ENCODE measurements at regions not wholly inside any gene's neighbourhood (a gene's known extent, or its start where the extent isn't known, plus 50 kb on each side); places are given as distances from the start of the nearest gene placed in this dataset.

DNA sequence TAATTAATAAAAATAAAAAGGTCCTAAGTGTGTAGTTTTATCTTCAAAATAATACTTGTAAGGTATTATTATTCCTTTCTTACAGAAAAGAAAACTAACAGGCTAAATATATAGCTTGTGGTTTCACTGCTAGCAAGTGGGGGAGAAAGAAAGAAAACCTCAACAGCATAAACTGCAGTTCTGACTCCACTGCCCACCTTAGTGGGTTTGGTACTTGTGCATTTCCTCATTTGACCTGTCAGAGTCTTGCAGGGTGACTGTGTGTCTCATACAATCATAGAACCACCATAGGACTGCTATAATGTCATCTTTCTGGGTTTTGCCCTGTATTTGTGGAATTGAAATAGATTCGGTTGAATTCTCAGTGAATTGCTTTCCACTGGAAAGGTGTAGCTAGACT, 94.7 kb upstream of the PUDP start (continued):
- TF ChIP-seq, protein P1, sequence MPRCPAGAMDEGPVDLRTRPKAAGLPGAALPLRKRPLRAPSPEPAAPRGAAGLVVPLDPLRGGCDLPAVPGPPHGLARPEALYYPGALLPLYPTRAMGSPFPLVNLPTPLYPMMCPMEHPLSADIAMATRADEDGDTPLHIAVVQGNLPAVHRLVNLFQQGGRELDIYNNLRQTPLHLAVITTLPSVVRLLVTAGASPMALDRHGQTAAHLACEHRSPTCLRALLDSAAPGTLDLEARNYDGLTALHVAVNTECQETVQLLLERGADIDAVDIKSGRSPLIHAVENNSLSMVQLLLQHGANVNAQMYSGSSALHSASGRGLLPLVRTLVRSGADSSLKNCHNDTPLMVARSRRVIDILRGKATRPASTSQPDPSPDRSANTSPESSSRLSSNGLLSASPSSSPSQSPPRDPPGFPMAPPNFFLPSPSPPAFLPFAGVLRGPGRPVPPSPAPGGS (IDR thresholded peaks at IDR 0.05): no peak
- TF ChIP-seq NPAS2 (CRISPR knock-in tag; IDR thresholded peaks at IDR 0.05; ENCODE audit: borderline replicate concordance) (no peak), CBX8 (IDR thresholded peaks at IDR 0.05) (no peak)
- TF ChIP-seq, protein P2, sequence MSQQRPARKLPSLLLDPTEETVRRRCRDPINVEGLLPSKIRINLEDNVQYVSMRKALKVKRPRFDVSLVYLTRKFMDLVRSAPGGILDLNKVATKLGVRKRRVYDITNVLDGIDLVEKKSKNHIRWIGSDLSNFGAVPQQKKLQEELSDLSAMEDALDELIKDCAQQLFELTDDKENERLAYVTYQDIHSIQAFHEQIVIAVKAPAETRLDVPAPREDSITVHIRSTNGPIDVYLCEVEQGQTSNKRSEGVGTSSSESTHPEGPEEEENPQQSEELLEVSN (IDR thresholded peaks at IDR 0.05; ENCODE audit: borderline replicate concordance, low read depth): no peak

DNA sequence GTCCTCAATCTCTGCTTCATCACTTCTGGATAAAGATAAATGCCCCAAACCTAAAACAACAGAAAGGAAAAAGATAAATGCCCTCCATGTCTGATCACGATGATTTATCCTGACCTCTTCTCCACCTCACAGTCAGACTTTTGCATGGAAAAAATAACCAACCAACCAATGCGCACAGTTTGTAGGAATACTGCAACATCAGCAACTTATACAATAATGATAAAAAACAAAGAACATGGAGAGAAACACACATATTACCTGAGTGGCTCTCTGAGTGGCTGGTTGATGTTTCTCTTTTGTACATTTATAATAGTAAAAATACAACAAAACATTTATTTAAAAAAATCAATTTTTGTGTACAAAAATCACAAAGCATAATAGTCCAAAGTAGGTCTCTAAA, 93.0 kb upstream of the PUDP start:
- Histone ChIP-seq H3K4me3 (no peak overlapping the region), H3K4me2 (no peak overlapping the region), H3K4me1 (no peaks in the 10 kb centered on the region), H3K27ac (no peak overlapping the region), H3K9me3 (no peaks in the 10 kb centered on the region)
- CTCF ChIA-PET: interaction anchor here (0.6 kb wide), 1 partner anchor 35 kb away, joined by 3 read pairs; no protein-coding TSS in a partner anchor
- POLR2A ChIA-PET: no interaction called here
- DNase-seq (ENCODE audit: low read depth in 1 of 2, low spot score in 1 of 2) (no peak), FAIRE-seq (no peak), ATAC-seq (no peak)
- 72% methylated on average over 2 of the region's 2 CpGs for WGBS (ENCODE audit: missing lambda C conversion rate)
- TF ChIP-seq MAFK (IDR thresholded peaks at IDR 0.05; ENCODE audit: partially characterized antibody): peak; percentile 74
- no peak for TF ChIP-seq CEBPB (IDR thresholded peaks at IDR 0.05)

DNA sequence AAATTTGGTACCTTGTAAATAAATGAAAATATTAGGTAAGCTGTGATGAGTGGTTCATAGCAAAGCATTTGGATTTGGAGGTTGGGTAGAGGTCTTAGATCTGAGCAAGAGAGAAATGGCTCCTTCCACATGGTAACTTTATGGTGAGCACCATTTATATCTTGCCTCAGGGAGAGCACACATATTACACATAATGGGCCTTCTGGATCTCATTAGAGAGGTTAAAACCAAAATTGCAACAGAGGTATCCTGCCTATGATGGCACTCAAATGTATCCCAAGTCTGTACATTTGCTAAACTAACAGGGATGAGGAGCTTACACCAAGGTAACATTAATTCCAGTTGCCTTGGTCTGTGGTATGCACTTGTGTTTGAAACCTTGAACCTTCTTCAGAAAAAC, 87.1 kb upstream of the PUDP start:
- Histone ChIP-seq H3K27ac (no peak overlapping the region), H3K4me3 (no peak overlapping the region), H3K9me3 (no peaks in the 10 kb centered on the region), H3K4me1 (no peaks in the 10 kb centered on the region), H3K4me2 (no peak overlapping the region)
- no peak for TF ChIP-seq EHF (CRISPR knock-in tag; IDR thresholded peaks at IDR 0.05)
- TF ChIP-seq RFX5 (IDR thresholded peaks at IDR 0.05): no peak
- no peak for TF ChIP-seq FOSB (CRISPR knock-in tag; IDR thresholded peaks at IDR 0.05)
- TF ChIP-seq NPAS2 (CRISPR knock-in tag; IDR thresholded peaks at IDR 0.05; ENCODE audit: borderline replicate concordance): no peak
- TF ChIP-seq ESRRA (IDR thresholded peaks at IDR 0.05; ENCODE audit: borderline replicate concordance, low read length): no peak
- TF ChIP-seq RNF2 (IDR thresholded peaks at IDR 0.05; ENCODE audit: borderline replicate concordance, low read depth): no peak
- no peak for TF ChIP-seq FOSL2 (IDR thresholded peaks at IDR 0.05)
- no peak for TF ChIP-seq FOSL2 (CRISPR knock-in tag; IDR thresholded peaks at IDR 0.05)
- no peak for DNase-seq (ENCODE audit: low read depth in 1 of 2, low spot score in 1 of 2)
- no peak for ATAC-seq
- no peak for FAIRE-seq
- POLR2A ChIA-PET: no interaction called here
- CTCF ChIA-PET: no interaction called here

DNA sequence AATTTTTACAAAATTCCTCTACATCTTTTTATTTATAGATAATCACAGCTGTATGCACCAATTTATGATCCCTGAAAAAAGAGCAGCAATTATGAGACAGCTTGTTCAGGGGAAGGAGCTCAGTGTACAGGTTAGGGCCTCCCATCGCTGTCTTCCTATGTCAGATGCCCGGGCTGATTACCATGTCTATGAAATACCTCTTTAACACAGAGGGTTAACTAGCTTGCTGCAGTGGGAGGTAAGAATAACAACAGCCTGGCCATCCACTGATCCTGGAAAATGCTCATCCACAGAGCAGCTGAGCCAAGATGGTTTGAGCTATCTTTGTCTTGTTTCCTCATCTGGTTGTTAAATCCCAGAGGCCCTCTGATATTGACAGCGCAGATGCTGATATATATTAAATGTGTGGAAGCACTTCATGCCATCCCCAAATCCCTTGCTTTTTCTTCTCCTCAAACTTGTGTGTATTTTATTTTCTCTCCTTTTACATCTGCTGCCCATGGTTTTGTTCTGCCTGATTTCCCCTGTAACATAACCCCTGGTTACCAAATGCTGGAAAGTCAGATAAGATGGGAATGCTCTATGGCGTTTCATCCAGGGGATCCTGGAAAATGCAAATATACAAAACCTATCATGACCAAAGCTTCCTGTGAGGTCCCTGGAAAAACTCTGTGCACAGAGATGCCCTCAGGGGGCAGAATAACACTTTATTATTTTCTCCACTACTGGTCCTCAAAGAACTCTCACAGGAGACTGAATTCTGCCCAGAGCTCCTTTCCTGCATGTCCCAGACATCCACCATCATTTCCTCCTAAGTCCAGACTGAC, 85.8 kb upstream of the PUDP start:
- CTCF ChIA-PET: no interaction called here
- Histone ChIP-seq H3K27ac (no peak overlapping the region), H3K4me2 (no peak overlapping the region), H3K9me3 (no peaks in the 10 kb centered on the region), H3K4me3 (no peak overlapping the region), H3K4me1 (no peaks in the 10 kb centered on the region)
- FAIRE-seq: no peak
- POLR2A ChIA-PET: no interaction called here
- TF ChIP-seq JUN (IDR thresholded peaks at IDR 0.05): no peak
- no peak for TF ChIP-seq ZNF302 (CRISPR knock-in tag; IDR thresholded peaks at IDR 0.05)
- TF ChIP-seq CHD2 (IDR thresholded peaks at IDR 0.05; ENCODE audit: low read length, partially characterized antibody): no peak
- TF ChIP-seq, protein P3, sequence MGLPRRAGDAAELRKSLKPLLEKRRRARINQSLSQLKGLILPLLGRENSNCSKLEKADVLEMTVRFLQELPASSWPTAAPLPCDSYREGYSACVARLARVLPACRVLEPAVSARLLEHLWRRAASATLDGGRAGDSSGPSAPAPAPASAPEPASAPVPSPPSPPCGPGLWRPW (IDR thresholded peaks at IDR 0.05): no peak
- TF ChIP-seq CBX8 (IDR thresholded peaks at IDR 0.05): no peak
- TF ChIP-seq HOXB13 (CRISPR knock-in tag; IDR thresholded peaks at IDR 0.05; ENCODE audit: low read depth): no peak
- no peak for TF ChIP-seq FOSL2 (IDR thresholded peaks at IDR 0.05)
- no peak for TF ChIP-seq FOSL2 (CRISPR knock-in tag; IDR thresholded peaks at IDR 0.05)
- TF ChIP-seq HOXB5 (CRISPR knock-in tag; IDR thresholded peaks at IDR 0.05): no peak
- TF ChIP-seq ZFP36 (IDR thresholded peaks at IDR 0.05; ENCODE audit: borderline replicate concordance, partially characterized antibody): no peak
- TF ChIP-seq, protein P4, sequence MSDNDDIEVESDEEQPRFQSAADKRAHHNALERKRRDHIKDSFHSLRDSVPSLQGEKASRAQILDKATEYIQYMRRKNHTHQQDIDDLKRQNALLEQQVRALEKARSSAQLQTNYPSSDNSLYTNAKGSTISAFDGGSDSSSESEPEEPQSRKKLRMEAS (IDR thresholded peaks at IDR 0.05): no peak
- TF ChIP-seq FOSB (CRISPR knock-in tag; IDR thresholded peaks at IDR 0.05): no peak
- TF ChIP-seq HOXA7 (CRISPR knock-in tag; IDR thresholded peaks at IDR 0.05): no peak
- 46% methylated on average over 4 of the region's 4 CpGs for WGBS (ENCODE audit: missing lambda C conversion rate)
- no peak for ATAC-seq
- no peak for DNase-seq (ENCODE audit: low read depth in 1 of 2, low spot score in 1 of 2)
